ENCODE measurements at regions not wholly inside any gene's neighbourhood (a gene's known extent, or its start where the extent isn't known, plus 50 kb on each side); places are given as distances from the start of the nearest gene placed in this dataset.

DNA sequence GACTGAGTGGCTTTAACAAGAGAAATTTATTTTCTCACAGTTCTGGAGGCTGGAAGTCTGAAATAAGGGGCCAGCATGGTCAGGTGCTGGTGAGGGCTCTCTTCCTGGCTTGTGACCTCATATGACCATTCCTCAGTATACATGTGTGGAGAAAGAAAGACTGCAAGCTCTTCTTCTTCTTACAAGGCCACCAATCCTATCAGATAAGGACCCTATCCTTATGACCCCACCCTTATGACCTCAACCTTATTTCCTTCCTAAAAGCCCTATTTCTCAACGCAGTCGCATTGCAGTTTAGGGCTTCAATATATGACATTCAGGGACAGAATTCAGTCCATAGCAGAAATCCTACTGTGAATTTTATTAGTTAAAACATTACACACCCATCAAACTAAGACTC is 124.4 kb upstream of the RAG2 start:
- Histone ChIP-seq H3K27me3 (ENCODE audit: insufficient read depth, low read depth, severe bottlenecking) (no peaks in the 10 kb centered on the region), H3K9me3 (ENCODE audit: severe bottlenecking) (no peaks in the 10 kb centered on the region), H3K4me3 (ENCODE audit: low read depth, low read length) (no peak overlapping the region), H3K27ac (no peak overlapping the region), H3K36me3 (no peaks in the 10 kb centered on the region)
- no peak for DNase-seq
- TF ChIP-seq, protein P1, sequence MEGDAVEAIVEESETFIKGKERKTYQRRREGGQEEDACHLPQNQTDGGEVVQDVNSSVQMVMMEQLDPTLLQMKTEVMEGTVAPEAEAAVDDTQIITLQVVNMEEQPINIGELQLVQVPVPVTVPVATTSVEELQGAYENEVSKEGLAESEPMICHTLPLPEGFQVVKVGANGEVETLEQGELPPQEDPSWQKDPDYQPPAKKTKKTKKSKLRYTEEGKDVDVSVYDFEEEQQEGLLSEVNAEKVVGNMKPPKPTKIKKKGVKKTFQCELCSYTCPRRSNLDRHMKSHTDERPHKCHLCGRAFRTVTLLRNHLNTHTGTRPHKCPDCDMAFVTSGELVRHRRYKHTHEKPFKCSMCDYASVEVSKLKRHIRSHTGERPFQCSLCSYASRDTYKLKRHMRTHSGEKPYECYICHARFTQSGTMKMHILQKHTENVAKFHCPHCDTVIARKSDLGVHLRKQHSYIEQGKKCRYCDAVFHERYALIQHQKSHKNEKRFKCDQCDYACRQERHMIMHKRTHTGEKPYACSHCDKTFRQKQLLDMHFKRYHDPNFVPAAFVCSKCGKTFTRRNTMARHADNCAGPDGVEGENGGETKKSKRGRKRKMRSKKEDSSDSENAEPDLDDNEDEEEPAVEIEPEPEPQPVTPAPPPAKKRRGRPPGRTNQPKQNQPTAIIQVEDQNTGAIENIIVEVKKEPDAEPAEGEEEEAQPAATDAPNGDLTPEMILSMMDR (IDR thresholded peaks at IDR 0.05; ENCODE audit: low read depth, low read length): no peak

DNA sequence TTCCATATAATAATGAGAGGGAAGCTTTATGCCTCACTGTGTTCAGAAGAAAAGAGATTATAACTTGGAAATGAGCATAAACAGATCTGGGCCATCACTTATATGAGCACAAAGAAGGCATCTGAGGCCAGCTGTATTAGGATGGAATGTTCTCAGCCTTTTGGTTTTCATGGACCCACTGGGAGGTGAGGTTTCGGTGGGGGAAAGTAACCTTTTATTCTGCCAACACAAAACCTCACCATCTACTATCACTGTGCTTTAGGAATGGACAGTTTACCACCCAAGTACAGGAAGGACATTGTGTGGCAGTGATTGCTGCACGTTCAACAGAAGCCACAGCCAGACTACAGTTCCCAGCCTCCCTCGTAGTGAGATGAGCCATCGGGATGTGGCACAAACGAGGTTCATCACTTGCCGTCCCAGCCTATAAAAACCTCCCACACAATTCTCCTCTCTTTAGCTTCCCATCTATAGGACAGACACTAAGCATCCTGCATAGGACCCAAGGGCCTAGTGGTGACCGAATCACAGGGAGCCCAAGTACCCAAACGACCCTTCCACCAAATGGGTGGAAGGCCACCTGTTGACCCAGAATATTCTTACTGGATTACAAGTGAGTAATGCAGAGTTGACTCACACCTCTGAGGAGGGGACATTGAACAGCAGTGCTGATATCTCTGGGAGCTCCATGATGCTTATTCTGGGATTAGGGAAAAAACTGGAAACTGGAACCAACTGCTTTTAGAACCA is 121.5 kb upstream of the RAG2 start:
- no peak for DNase-seq
- Histone ChIP-seq H3K36me3 (no peaks in the 10 kb centered on the region), H3K27ac (no peak overlapping the region), H3K4me3 (ENCODE audit: low read depth, low read length) (no peak overlapping the region), H3K27me3 (ENCODE audit: insufficient read depth, low read depth, severe bottlenecking) (no peaks in the 10 kb centered on the region), H3K9me3 (ENCODE audit: severe bottlenecking) (no peaks in the 10 kb centered on the region)
- TF ChIP-seq, protein P1 (IDR thresholded peaks at IDR 0.05; ENCODE audit: low read depth, low read length): no peak

DNA sequence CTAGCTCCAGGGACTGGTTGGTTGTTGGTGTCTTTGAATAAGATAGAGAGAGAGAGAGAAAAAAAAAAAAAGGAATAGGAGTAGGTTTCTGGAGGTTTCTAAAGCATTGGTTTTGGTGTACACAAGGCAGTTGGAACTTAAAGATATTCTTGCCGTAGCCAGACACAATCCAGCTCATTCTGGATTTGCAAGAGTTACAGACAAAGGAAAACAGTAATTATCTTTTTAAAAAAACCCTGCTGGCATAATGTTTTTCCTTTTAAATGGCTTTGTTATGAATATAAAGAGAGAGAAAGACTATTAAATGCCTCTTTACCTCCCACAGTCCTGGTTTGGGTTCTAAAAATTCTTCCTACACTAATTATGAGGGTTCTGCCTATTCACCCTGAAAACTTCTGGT is 120.4 kb upstream of the RAG2 start:
- TF ChIP-seq, protein P1 (IDR thresholded peaks at IDR 0.05; ENCODE audit: low read depth, low read length): no peak
- no peaks in the 10 kb centered on the region for H3K9me3 ChIP-seq (ENCODE audit: severe bottlenecking)
- H3K36me3 ChIP-seq: no peaks in the 10 kb centered on the region
- H3K27ac ChIP-seq: no peak overlapping the region
- DNase-seq: no peak
- H3K27me3 ChIP-seq (ENCODE audit: insufficient read depth, low read depth, severe bottlenecking): no peaks in the 10 kb centered on the region
- H3K4me3 ChIP-seq (ENCODE audit: low read depth, low read length): no peak overlapping the region

DNA sequence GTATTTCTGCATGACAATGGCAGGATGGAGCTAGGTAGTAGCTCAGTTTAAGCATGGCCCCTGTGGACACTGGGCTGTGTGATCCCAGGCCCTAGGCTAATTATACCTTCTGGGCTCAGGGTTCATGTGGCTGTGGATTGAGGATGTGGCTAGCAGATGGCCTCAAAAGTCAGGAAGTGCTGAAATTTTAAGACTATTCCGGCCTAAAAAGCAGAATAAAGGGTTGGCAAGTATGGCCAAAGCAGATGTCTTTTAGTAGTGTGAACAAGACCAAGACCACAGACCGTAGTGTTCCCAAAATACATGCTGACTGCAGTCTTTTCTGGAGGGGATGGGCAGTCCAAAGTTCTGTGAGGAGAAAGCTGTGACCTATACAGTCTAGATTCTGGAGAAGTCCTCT is 115.7 kb upstream of the RAG2 start:
- Histone ChIP-seq H3K27me3 (ENCODE audit: insufficient read depth, low read depth, severe bottlenecking) (no peaks in the 10 kb centered on the region), H3K9me3 (ENCODE audit: severe bottlenecking) (peaks cover 2% of the 10 kb centered on the region), H3K36me3 (no peaks in the 10 kb centered on the region), H3K27ac (no peak overlapping the region), H3K4me3 (ENCODE audit: low read depth, low read length) (no peak overlapping the region)
- DNase-seq: no peak
- TF ChIP-seq, protein P1 (IDR thresholded peaks at IDR 0.05; ENCODE audit: low read depth, low read length): no peak

DNA sequence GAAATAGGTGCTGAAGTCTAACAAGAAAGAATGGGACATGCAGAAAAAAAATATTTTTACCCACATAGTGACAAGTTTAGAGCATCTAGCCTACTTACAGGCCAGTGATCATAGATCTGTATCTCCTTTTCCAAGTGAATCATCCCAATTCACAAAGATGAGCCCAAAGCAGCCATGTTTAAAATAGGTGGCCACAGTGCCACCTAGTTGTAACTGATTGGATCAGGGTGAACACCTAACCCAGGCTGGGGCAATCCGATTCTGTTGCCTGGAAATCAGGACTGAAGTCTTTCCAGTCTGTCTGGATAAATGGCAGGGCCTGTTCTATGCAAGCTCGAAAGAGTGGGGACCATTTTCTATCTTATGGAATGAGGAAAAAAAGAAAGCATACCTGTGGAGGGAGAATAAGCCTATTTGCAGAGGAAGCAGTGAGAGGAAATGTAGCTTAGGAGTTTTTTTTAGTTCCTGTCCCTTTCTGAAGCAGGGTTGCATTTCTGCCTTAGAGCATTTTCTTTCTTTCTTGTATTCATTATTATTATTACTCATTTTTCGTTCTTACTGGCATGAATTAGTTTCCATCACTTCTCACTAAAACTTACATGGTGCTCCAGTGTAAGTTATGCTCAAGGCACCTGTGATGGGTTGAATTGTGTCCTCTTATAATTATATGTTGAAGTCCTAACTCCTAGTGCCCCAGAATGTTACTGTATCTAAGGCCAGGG is 113.2 kb upstream of the RAG2 start:
- DNase-seq: no peak
- Histone ChIP-seq H3K36me3 (no peaks in the 10 kb centered on the region), H3K27ac (no peak overlapping the region), H3K4me3 (ENCODE audit: low read depth, low read length) (no peak overlapping the region), H3K9me3 (ENCODE audit: severe bottlenecking) (peaks cover 2% of the 10 kb centered on the region), H3K27me3 (ENCODE audit: insufficient read depth, low read depth, severe bottlenecking) (no peaks in the 10 kb centered on the region)
- TF ChIP-seq, protein P1 (IDR thresholded peaks at IDR 0.05; ENCODE audit: low read depth, low read length): peak; percentile 18; the same call in 1 of the 2 replicates
